ENCODE measurements at regions not wholly inside any gene's neighbourhood (a gene's known extent, or its start where the extent isn't known, plus 50 kb on each side); places are given as distances from the start of the nearest gene placed in this dataset.
A peak's percentile ranks its signal among the peaks of the same experiment; 100 is the strongest.
"Not testable (repeated sequence)": the region's sequence is repeated elsewhere in the genome, so short reads cannot be mapped to it uniquely, and the experiment has no call there.

- no peak for DNase-seq
Observed at GRCh38 chr16:64351121-64351520, 770.7 kb downstream of the CDH11 start.

GRCh38 chr16:64346080-64346479, 775.8 kb downstream of the CDH11 start:
- no peak for DNase-seq

GRCh38 chr16:64345142-64345541, 776.7 kb downstream of the CDH11 start:
- no peak for DNase-seq

GRCh38 chr16:64343820-64344443, 777.9 kb downstream of the CDH11 start:
- DNase-seq, result not testable (repeated sequence)

- no peak for DNase-seq
Observed at GRCh38 chr16:64343061-64343819, 778.6 kb downstream of the CDH11 start.

- not testable (repeated sequence) for DNase-seq
Observed at GRCh38 chr16:64341336-64341735, 780.5 kb downstream of the CDH11 start.

- peak; percentile 60 for DNase-seq
Observed at GRCh38 chr16:64339052-64339770, 782.7 kb downstream of the CDH11 start.

GRCh38 chr16:64321881-64322280, 800.0 kb downstream of the CDH11 start:
- no peak for DNase-seq

- no peak for DNase-seq
Observed at GRCh38 chr16:64321066-64321465, 800.8 kb downstream of the CDH11 start.

GRCh38 chr16:64317601-64318000, 804.3 kb downstream of the CDH11 start:
- no peak for DNase-seq

GRCh38 chr16:64313726-64314125, 808.1 kb downstream of the CDH11 start:
- no peak for DNase-seq

- DNase-seq, result no peak
Observed at GRCh38 chr16:64312980-64313379, 808.9 kb downstream of the CDH11 start.

GRCh38 chr16:64312292-64312691, 809.6 kb downstream of the CDH11 start:
- DNase-seq, result no peak

- no peak for DNase-seq
Observed at GRCh38 chr16:64311241-64311640, 810.6 kb downstream of the CDH11 start.

- DNase-seq, result no peak
Observed at GRCh38 chr16:64309398-64310110, 812.3 kb downstream of the CDH11 start.

- DNase-seq, result no peak
Observed at GRCh38 chr16:64308721-64309120, 813.1 kb downstream of the CDH11 start.

GRCh38 chr16:64307431-64307830, 814.4 kb downstream of the CDH11 start:
- DNase-seq, result no peak

- no peak for DNase-seq
Observed at GRCh38 chr16:64305663-64306062, 816.2 kb downstream of the CDH11 start.

GRCh38 chr16:64304951-64305350, 816.9 kb downstream of the CDH11 start:
- peak; percentile 1 for DNase-seq

- DNase-seq, result no peak
Observed at GRCh38 chr16:64304396-64304795, 817.5 kb downstream of the CDH11 start.

- DNase-seq, result no peak
Observed at GRCh38 chr16:64297863-64298600, 823.8 kb downstream of the CDH11 start.

GRCh38 chr16:64295466-64295865, 826.4 kb downstream of the CDH11 start:
- DNase-seq, result no peak

All from skin of body (tissue), 1 donor.